GM20000 (cell line): ENCODE measurements at regions not wholly inside any gene's neighbourhood (a gene's known extent, or its start where the extent isn't known, plus 50 kb on each side); places are given as distances from the start of the nearest gene placed in this dataset.

Experiments
- DNase-seq: peaks from one replicate; pipeline ENCODE4 v3.0.0; 2012; ENCODE audit warnings: low spot score
- TF ChIP-seq, protein P1 (sequence below): IDR thresholded peaks from 2 replicates; pipeline ENCODE4 v1.5.1; 2012; ENCODE audit warnings: mild to moderate bottlenecking, control low read depth; ENCODE audit errors: extremely low read depth, missing control alignments

DNA sequence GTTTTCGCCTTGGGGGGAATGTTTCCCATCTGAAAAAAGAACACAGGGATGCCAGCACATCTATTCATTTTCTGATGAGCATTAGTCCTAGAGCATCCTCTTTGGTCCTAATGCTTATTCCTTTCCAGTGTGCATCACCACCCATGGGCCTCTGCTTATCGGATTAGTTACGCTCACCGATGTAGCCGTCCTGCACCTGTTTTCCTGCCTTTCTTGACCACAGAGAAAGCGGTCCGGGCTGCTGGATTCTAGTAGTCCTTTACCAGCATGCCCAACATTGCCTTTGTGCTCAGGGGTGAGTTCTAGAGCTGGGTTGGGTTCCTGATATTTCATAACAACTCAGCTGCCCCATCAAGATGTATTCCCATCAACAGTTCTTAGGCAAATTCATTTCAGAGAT is 2084.5 kb upstream of the C9orf72 start:
- DNase-seq = no peak
- TF ChIP-seq, protein P1, sequence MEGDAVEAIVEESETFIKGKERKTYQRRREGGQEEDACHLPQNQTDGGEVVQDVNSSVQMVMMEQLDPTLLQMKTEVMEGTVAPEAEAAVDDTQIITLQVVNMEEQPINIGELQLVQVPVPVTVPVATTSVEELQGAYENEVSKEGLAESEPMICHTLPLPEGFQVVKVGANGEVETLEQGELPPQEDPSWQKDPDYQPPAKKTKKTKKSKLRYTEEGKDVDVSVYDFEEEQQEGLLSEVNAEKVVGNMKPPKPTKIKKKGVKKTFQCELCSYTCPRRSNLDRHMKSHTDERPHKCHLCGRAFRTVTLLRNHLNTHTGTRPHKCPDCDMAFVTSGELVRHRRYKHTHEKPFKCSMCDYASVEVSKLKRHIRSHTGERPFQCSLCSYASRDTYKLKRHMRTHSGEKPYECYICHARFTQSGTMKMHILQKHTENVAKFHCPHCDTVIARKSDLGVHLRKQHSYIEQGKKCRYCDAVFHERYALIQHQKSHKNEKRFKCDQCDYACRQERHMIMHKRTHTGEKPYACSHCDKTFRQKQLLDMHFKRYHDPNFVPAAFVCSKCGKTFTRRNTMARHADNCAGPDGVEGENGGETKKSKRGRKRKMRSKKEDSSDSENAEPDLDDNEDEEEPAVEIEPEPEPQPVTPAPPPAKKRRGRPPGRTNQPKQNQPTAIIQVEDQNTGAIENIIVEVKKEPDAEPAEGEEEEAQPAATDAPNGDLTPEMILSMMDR = no peak

DNA sequence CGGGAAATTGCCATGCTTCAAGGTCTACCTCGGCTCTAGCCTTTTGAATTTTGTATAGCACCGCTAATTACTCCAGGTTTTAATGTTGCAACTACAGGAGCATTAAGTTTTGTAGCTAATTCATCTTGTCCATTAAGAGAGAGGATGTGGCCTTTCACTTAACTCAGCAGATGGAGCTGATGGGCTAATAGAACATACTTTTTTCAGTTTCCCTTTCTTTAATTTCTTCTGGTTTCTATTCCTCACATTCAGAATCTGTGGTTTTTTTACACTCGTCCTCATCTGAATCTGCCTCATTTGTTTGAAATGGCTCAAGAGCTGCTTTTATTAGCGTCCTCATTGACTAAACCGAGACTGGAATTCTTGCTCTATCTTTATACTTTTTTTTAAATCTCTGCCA is 2085.7 kb upstream of the C9orf72 start:
- no peak for DNase-seq
- TF ChIP-seq, protein P1 = no peak

DNA sequence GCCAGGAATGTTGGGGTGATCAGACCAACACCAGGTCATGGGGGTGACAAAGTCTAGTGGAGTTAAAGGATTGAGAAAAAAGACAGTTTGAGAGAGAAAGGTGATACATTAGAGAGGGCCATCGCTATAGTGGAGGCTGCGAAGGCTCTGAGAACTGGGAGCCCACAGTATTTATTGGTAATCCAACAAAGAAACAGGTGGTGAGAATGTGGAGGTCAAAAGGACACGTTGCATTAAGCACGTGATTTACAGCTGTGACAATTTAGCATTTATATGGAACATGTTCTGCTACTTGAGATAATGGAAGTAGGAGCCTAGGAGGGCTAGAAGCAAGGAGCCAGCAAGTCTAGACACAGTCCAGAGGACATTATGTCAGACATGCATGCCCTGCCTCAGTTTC is 2086.5 kb upstream of the C9orf72 start:
- no peak for DNase-seq
- TF ChIP-seq, protein P1 = no peak

DNA sequence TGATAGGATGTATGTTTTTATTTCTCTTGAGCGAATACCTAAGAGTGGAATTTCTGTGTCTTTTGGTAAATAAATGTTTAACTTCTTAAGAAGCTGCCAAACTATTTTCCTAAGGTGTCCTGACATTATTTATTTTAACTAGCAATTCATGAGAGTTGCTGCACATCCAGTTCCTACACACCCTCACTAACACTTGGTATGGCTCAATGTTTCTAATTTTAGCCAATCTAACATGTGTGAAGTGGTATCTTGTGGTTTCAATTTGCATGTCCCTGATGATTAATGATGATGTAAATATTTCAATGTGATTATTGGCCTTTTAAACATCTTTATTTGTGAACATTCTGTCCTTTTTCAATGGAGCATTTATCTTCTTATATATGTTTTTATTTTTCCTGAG is 2095.5 kb upstream of the C9orf72 start:
- DNase-seq = no peak
- TF ChIP-seq, protein P1 = no peak

DNA sequence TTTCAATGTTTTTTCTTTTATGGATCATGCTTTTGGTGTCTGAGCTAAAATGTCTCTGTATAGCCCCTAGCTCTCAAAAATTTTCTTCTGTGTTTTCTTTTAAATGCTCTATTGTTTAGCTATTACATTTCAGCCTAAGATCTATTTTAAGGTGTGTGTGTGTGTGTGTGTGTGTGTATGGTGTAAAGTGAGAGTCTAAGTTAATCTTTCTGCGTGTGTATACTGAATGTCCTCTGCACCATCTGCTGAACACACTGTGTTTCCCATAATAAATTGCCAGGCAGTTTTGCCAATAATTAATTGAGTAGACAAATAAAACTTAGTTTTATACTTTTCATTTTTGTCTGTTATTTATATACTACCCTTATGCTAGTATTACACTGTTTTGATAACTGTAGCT is 2096.3 kb upstream of the C9orf72 start:
- TF ChIP-seq, protein P1 = no peak
- DNase-seq = no peak

DNA sequence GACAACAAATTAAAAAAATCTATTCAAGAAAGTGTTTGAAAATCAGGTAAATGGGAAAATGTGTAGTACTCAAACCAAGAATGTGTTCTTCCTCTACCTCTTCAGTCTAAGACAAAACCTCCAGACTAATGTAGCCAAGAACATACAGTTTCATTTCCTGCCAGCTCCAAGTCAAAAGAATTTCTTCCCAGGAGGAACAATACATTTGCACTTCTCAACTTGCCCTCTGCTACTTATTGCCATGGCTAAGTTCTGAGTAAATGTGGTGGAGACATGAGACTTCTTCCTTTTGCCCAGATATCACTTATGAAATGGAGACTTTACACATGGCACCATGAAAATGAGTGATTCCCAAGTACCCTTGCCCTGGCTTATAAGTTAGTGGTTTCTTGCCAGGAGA is 2112.2 kb upstream of the C9orf72 start:
- no peak for DNase-seq
- TF ChIP-seq, protein P1 = no peak

DNA sequence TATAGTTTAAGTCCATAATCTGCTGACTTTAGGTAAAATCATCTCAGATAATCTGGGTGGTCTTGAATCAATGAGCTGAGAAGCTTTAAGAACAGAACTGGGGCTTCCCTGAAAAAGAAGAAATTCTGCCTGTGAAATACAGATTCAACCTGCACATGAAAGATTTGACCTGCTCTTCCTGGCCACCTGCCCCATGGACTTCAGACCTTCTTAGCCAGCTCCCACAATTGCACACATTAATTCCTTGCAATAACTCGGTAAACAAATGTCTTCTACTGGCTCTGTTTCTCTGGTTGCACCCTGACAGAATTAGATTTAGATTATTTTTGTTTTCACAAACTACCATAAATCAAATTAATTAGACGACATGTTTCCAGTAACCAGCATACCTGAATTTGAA is 2117.9 kb upstream of the C9orf72 start:
- DNase-seq = no peak
- TF ChIP-seq, protein P1 = no peak
